ENCODE measurements at regions not wholly inside any gene's neighbourhood (a gene's known extent, or its start where the extent isn't known, plus 50 kb on each side); places are given as distances from the start of the nearest gene placed in this dataset.

DNA sequence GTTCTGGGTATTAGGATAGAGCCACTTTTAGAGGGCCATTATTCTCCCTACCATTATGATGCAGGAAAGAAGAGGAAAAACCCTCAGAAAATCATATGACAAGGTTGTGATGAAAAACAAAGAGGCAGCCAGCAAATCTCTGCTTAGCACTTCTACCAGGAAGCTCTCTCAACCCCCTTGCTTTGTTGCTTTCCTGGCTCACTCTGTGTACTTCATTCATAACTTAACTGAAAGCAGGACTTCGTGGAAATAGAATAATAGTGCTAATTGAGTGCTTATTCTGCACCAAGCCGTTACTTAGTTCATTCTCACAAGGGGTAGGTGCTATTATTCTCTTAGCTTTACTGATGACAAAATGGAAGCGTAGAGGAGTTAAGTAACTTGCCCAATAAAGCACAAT is 354.1 kb downstream of the HRH4 start:
- TF ChIP-seq, protein P1, sequence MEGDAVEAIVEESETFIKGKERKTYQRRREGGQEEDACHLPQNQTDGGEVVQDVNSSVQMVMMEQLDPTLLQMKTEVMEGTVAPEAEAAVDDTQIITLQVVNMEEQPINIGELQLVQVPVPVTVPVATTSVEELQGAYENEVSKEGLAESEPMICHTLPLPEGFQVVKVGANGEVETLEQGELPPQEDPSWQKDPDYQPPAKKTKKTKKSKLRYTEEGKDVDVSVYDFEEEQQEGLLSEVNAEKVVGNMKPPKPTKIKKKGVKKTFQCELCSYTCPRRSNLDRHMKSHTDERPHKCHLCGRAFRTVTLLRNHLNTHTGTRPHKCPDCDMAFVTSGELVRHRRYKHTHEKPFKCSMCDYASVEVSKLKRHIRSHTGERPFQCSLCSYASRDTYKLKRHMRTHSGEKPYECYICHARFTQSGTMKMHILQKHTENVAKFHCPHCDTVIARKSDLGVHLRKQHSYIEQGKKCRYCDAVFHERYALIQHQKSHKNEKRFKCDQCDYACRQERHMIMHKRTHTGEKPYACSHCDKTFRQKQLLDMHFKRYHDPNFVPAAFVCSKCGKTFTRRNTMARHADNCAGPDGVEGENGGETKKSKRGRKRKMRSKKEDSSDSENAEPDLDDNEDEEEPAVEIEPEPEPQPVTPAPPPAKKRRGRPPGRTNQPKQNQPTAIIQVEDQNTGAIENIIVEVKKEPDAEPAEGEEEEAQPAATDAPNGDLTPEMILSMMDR (IDR thresholded peaks at IDR 0.05) = no peak
- TF ChIP-seq POLR2A (IDR thresholded peaks at IDR 0.05; ENCODE audit: low read depth) (no peak), POLR2AphosphoS5 (IDR thresholded peaks at IDR 0.05) (no peak)
